G401.6 (cell line): ENCODE measurements at regions not wholly inside any gene's neighbourhood (a gene's known extent, or its start where the extent isn't known, plus 50 kb on each side); places are given as distances from the start of the nearest gene placed in this dataset.

Source experiments
- FAIRE-seq: peaks from 2 replicates; lab custom pipeline; 2012; peaks lifted over from hg19 to GRCh38; lab: Jason Lieb, UNC

DNA sequence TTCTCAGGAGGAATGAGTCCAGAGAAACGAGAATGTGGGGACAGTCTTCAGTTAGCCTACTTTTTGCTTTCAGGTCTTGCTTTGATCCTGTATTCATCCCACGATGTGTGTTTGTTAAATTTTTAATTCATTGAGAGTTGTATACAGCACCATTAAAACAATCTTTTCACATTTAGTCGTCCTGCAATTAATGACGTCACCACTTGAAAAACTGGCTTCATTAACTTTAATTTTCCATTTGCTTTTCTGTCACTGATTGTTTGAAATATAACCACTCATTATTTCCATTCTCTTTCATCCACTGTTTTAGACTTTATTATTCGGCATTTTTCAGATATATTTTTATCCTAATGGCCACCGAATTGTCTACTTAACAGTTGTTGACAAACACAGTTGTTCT is 146.9 kb downstream of the TFEC start:
- FAIRE-seq: no peak

DNA sequence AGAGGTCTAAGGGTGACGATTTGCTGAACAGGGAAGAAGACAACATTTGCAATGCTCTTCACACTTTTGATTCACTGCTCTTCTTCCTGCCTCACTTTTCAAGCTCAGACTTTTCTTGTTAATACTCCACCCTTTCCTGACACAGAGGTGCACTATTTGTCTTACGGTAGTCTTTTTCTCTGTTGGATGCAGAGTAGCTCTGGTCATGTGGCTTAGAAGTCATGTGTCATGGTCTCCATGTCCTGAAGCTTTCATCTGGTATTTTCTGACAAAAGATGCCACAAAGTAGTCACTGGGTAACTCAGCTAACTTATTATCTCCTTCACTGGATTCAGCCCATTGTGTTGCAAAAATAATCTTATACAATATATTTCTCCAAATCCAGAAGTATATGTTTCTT is 149.1 kb downstream of the TFEC start:
- no peak for FAIRE-seq

DNA sequence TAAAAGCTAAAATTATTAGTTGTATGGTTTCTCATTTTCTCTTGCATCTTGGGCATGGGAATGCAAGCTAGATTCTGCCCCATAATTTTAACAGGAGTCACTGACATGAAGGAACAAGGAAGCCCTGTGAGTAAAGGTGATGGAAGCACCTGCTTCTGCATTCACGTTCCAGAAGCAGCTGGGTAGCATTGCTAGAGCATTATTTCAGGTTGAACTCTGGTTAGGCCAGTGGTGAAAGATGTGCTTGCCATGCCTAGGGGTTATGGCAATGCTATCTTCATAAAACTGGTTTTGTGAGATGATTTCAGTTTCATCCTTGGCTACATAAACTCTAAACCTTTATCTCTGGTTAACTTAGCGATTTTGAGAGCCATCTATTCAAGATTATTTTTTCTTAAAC is 151.4 kb downstream of the TFEC start:
- no peak for FAIRE-seq

DNA sequence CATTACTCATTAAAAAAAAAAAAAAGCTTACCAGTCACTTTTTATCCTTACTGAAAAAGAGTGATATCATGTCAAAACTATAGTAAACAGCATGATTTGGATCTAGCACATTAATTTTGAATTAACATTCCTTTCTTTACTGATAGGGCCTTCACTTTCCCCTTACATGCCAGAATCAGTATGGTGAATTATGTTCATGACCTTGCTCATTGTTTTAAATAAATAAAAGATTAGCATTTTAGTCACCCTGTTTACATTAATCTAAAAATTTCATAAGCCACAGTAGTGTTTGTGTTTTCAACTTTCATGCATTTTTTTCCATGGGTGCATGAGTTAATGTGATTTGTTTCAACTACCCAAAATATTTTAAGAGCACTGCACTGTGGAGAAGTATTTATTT is 160.8 kb downstream of the TFEC start:
- FAIRE-seq: no peak

DNA sequence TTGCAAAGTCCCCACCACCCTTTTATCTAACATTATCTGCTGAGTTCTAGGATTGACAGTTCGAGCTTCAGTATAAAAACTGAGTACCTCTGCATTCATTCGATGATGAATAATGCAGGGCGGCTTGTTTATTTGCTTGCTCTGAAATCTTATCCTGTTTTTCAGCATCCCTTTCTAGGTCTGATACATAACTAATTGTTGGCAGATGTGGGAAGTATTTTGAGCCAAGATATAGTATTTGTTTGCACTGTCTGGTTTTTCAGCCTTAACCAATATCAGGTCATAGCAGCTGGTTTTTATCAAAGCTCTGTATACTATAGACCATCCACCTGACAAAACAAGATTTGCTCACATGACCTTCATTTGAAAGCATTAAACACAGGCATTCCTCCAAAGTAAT is 161.4 kb downstream of the TFEC start:
- FAIRE-seq: no peak

DNA sequence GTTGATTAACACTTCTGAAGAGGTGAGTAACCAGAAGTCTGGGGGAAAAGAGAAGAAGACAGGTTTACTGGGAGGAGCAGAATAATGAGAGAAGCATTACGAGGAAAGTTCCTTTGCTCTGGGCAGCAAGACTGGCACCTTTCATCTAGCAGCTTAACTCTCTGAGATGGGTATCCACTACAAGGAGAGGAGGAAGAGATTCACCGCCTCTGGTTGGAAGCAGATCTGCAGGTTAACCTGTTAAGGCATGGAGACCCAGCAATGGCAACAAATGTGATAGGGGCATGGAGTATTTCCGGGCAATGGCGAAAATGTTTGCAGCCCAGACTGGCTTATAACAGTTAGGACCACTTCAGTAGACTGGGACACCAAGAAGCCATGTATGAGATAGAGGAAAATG is 162.2 kb downstream of the TFEC start:
- FAIRE-seq: no peak

DNA sequence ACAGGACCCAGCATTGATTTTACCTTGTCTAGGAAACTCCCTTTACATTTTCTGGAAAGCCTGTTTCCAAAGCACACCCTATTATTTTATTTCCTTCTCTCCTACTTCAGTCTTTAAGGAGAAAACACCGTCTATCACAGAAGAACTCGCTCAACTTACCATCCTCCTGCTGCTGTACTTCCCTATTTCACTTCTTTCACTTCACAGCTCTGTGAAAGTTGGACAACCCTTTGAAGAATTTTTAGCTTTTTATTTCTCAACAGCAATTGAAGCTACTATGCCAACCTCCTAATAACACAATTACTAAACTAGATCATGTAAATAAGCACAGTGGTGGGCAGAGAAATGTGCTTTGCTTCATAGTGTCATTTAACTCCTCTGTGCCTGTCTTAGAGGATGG is 166.5 kb downstream of the TFEC start:
- no peak for FAIRE-seq

DNA sequence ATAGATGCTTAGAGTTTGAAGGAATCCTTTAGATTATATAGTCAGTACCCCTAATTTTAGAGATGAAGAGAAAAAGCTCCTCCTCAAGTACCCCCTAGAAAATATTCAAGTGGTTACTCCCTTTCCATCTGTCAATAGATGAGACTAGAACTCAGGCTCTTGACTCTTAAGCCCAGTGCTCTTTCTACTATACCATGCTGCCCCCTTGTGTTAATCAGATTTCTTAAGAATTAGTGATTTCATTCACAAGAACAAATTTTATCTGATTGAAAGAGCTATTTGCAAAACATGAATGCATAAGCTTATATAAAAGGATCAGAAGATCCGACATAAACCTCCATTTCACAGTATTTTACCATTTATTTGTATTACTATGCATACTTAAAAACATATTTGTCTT is 179.3 kb downstream of the TFEC start:
- peak; percentile 17 for FAIRE-seq

DNA sequence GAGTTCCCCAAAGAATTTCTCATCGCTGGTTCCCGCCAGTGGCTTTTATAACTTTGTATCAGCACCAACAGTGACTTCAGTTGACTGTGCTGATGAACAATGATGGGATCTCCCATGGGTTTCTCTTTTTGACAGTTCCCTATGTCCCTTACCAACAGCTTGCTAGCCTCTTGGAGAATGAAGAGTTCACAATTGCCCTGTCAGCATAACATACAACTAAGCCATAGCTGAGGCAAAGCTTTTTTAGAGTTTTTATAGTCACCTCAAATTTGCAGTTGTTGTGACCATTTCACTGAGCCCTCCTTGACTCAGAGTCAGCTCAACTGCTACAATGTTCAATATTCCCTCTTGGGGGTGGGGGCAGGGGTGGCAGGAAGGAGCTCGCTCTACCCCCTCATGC is 179.8 kb downstream of the TFEC start:
- FAIRE-seq: no peak

DNA sequence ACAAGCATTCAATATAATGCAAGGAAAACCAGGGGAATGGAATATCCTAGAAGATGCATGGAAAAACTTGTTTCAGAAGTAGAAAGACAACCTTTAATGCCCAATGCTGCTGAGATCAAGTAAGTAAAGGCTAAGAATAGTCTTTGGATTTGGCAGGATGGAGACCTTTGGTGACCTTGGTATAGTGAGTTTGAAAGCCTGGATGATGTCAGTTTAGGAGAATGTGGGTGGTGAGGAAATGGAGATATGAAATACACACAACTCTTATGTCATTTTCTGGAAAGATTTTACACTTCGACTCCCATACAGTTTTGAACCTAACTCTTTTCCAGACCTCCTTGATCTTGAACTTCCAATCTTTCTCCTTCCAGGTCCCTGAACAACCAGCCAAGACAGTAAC is 185.7 kb downstream of the TFEC start:
- no peak for FAIRE-seq

DNA sequence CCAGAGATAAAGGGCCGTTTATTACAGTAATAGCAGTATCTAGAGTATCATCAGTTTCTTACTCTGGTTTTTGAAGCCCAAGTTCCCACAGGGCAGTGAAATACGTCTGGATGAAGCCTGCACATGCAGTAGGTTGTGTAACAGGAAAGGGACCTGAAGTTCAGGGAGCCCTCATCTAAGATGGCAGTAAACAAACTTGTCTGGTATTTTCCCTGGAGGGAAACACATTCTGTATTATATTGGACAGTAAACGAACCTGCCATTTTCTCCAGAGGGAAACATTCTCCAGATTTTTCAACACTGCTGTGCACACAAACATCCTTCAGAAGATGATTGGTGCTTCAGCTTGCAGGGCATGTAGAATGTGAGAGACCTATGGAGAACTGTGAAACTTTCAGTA is 189.9 kb downstream of the TFEC start:
- no peak for FAIRE-seq

DNA sequence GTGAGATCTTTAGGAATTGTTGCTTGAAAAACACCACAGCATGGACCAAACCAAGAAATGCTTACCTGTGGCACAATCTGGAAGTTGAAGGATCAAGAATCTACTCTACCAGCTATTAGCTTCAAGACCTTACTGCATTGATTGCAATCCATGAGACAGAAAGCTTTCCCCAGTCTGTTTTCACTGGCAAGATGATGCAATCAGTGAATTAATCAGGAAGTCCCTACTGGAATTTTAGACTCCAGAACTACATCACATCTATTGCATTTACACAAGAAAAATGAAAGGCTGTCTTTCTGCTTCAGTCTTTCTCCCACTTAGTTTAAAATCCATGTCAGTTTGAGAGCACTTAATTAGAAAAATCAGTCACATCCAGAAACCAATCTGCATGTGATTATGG is 191.7 kb downstream of the TFEC start:
- no peak for FAIRE-seq

DNA sequence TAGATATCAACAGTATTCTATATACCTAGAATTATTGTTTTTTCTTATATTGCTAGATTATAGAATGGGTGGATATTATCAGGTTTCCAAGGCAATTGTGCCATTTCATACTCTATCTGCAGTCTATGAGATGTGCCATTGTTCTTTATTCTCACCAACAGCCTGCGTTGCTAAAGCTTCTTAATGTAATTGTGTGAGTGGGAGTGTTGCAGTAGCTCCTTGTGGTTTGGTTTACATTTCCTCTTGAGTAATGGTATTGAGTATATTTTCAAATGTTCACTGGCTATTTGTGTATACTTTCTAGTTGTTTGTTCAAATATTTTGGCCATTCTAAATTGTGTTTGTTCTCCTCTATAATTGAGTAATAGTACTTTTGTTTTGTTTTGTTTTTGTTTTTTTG is 199.2 kb downstream of the TFEC start:
- FAIRE-seq: no peak

DNA sequence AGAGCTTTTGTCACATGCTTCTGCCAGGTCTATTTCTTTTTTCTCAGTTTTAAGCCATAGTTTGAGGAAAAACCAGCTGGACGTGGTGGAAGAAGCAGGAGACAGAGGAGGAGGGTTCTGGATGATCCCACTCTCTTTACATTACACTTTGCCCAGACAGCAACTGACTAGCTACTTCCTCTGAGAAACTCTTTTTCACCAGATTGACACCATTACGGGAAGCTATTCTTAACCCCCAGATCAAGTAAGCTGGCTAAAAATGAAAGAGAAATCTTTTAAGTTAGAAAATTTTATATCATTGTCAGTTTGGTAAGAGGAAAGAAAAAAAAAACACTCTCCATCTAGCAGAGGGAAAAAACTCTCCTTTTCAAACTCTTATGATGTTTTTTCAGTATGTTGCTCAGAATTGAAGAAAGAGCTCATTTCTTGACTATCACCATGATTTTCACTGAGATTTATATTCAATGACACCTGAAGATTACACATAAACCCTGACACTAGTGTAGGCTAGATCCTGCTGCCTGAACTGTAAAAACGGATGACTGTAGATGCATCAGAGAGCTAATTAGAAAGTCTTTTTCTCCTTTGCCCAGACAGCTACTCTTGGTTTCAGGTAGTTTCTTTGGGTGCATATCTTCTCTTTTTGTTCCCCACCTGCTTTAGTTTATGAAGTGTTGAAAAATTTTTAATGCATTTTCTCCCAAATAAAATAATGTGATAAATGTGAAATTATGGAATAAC is 203.1 kb downstream of the TFEC start:
- no peak for FAIRE-seq

DNA sequence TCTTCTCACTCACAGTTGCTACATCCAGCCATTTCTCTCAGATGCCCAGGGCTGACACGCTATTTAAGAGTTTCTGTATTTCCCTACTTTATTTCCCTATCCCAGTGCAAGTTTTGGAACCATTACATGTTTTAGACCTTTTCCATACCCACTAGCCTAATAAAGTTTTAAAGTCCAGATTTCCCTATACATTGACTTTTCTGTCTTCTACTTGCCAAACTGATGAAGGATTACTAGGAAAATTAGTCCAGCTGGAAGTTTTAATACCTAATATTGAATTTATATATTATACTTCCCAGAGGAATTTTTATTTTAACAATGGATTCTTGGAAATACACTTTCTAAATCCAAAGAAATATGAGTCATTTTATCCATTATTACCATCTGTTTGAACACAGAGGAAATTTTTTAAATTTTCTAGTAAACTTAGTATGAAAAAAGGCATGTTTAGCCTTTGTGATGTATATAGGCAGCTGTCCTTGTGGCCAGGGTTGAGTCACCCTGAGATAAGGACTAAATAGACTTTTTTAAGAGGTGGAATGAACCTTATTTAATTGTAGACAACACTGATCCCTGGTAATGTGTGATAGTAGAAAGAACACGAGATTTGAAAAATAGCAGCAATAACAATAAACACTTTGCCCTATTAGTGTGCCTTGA is 205.0 kb downstream of the TFEC start:
- FAIRE-seq: no peak

DNA sequence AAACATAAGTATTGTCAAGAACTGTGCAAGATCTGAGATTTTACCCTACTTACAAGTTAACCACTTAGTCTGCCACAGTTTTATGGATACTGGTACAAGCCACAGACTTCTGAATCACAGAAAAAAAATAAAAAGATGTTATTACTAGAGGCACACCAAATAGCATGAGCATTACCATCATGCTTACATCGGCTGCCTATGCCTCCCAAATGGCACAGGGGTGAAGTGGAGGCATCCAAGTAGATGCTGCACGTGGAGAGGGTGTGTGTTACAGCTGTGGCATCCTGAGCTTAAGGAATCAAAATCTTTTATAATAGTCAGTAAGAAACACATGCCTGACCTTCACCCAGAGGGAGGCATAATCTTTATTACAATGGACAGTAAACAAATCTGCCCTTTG is 207.8 kb downstream of the TFEC start:
- no peak for FAIRE-seq

DNA sequence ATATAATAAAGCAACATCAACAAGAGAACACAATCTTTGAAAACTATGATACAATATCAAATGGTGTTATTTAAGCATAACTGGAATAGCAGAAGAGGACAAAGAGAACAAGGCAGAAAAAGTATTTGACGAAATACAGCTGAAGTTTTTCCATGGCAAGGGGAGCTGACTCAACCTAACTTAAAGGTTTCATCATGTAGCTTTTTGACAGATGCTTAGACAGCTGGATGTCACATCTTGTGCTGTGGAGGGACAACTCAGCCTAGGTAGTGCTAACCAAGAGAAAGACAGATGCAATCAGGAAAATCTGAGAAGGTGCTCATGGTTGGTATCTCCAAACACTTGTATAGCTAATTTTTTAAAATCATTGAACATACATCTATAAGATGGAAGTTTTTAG is 208.2 kb downstream of the TFEC start:
- no peak for FAIRE-seq

DNA sequence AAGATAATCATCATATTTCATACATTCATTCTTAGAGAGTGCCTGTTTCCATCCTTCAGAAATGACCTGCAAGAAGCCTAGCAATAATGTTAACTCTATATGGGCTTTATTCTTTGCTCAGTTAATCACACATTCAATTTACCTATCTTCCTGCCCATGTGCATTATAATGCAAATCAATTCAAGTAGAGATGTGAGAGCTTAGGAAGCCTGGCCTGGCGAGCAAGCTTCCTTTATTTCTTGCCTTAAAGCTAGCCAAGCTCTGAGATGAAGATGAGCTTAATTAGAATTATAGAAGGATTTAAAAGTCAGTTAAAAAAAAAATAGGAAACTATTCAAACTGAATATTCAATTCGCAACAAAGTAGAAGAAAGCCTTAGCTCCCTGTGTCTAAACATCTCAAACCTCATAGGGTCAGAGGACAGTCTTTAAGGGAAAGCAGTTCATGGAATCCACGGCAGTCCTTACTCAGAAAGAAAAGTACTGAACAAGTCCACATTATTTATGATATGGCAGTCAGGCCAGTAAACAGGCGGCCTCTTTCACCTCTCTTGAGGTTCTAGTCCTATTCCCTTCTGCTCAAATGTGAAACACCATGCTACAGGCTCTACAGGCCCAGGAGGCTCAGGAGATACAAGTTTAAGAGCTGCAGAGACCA is 214.1 kb downstream of the TFEC start:
- FAIRE-seq: no peak

DNA sequence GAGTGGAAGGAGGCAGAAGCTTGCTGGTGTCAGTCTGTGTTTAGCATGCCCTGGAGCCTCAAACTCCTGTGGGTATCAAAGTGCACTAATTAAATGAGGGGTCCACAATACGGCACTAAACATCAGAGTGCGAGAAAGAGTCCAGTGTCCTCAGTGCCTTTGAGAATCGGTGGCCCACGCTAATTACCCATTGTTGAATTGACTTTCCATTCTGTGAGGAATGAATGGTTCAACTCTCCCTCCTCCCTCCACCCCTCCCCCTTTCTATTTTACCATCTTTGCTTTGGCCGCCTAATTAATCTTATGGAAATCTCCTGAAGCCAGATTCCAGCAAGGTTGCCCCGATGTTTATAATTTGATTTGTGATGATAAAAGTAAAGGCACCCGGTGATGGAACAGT is 217.8 kb downstream of the TFEC start:
- no peak for FAIRE-seq

DNA sequence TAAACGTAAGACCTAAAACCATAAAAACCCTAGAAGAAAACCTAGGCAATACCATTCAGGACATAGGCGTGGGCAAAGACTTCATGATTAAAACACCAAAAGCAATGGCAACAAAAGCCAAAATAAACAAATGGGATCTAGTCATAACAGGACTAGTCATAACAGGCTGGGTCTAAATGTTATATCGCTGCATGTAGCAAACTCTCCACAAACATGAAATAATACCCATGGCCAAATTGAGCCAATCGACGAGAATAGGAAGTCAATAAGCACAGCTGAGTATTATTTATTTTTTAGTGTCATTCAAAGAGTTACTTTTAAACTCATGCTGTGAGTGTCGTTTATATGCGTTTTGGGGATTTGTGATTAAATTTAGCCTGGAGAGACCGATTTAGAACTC is 225.1 kb downstream of the TFEC start:
- FAIRE-seq: no peak

DNA sequence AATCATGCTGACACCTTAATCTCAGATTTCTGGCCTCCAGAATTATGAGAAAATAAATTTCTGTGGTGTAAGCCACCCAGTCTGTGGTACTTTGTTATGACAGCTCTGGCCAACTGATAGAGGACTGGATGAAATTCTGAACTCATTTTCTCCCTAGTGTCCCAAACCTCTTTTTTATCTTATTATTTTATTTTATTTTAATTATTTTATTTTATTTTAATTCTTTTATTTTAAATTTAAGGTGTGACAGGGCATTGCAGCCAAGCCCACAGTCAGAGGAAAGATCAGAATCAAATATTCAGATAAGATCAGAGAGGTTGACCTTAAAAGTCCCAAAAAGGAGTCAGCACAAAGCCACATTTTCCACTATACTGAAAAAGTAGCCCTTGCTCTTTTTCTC is 228.1 kb downstream of the TFEC start:
- no peak for FAIRE-seq

DNA sequence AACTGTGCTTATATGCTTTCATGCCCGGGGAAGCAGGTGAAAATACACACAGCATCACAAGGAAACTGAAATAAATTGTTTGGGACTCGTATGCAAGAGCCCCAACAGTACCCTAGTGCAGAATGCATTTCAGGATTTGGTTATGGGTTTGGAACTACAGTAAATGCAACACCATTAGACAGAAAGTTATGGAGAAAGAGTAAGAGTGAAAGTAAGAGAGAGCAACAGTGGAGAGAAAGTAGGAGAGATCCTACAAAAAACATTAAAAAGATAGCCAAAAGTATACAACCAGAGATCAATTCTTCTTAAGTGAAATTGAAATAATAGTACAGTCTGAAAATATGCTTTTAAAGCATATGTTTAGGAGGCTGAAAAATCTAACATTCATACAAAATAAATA is 231.1 kb downstream of the TFEC start:
- FAIRE-seq: no peak

DNA sequence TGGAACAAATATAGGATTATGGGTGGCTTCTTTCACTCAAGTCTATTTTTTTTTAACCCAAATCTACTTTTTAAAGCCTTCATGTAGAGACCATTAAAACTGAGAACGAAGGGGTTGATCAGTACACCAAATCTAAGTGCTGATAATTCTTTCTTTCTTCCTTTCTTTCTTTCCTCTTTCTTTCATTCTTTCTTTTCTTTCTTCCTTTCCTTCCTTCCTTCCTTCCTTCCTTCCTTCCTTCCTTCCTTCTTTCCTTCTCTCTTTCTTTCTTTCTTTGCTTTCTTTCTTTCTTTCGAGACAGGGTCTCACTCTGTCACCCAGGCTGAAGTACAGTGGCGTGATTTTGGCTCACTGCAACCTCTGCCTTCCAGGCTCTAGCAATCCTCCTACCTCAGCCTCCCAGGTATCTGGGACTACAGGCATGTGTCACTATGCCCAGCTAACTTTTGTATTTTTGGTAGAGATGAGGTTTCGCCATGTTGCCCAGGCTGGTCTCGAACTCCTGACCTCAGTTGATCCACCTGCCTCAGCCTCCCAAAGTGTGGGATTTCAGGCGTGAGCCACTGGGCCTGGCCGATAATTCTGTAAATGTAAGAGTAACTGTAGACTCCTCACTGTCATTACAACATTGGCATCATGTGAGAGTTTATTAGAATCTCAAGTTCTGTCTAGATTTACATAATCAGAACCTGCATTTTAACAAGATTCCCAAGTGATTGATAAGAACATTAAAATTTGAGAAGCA is 236.4 kb downstream of the TFEC start:
- FAIRE-seq: no peak
